VCaP (cell line): ENCODE measurements at regions not wholly inside any gene's neighbourhood (a gene's known extent, or its start where the extent isn't known, plus 50 kb on each side); places are given as distances from the start of the nearest gene placed in this dataset.

Experiments used
- H3K27ac ChIP-seq: fragments of 450-650 bp; 2 replicates; pipeline ENCODE4 v1.5.1; 2017
- TF ChIP-seq, protein P1 (sequence below): fragments of 450-650 bp; conservative IDR thresholded peaks from 2 replicates; pipeline ENCODE4 v1.5.1; 2017; ENCODE audit warnings: mild to moderate bottlenecking, moderate library complexity

GRCh38 chr4:127211650-127212560, 420.9 kb upstream of the INTU start:
- TF ChIP-seq, protein P1, sequence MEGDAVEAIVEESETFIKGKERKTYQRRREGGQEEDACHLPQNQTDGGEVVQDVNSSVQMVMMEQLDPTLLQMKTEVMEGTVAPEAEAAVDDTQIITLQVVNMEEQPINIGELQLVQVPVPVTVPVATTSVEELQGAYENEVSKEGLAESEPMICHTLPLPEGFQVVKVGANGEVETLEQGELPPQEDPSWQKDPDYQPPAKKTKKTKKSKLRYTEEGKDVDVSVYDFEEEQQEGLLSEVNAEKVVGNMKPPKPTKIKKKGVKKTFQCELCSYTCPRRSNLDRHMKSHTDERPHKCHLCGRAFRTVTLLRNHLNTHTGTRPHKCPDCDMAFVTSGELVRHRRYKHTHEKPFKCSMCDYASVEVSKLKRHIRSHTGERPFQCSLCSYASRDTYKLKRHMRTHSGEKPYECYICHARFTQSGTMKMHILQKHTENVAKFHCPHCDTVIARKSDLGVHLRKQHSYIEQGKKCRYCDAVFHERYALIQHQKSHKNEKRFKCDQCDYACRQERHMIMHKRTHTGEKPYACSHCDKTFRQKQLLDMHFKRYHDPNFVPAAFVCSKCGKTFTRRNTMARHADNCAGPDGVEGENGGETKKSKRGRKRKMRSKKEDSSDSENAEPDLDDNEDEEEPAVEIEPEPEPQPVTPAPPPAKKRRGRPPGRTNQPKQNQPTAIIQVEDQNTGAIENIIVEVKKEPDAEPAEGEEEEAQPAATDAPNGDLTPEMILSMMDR: no peak
- no peak overlapping the region for H3K27ac ChIP-seq

DNA sequence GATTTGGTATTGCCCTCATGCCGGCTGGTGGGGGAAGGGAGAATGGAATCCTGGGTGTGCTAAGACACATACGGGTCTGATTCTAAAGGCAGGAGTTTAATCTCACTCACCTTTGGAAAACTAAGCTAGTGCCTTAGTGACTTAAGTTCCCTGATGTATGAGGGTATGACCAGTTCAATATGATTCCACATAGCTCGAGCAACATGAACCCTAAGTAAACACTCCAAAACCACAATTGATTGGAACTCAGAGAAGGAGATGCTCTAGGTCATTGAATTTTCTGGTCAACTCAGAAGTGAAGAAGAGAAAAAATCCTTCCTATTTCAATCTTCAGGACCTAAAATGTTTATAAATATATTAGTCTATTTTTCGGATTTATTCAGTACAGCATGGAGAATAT, 420.1 kb upstream of the INTU start:
- TF ChIP-seq, protein P1: no peak
- H3K27ac ChIP-seq: no peak overlapping the region

DNA sequence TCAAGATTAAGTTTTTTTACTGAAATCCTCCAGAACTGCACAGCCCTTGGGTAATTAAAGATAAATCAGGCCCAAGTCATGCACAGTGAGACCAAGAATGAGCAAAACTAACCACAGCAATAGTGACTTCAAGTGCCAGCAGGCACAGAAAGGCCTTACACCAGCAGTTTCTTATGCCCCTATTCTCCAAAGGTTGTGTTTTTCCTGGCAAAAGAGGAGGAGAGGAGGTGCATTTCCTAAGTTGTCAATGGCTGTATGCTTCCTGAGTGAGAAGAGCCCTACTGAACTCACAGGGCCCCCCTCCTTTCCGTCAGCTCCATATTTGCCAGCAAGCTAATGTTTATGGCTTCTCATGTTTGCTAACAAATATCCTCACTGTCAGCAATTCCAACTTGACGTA, 418.7 kb upstream of the INTU start:
- no peak overlapping the region for H3K27ac ChIP-seq
- TF ChIP-seq, protein P1: no peak

DNA sequence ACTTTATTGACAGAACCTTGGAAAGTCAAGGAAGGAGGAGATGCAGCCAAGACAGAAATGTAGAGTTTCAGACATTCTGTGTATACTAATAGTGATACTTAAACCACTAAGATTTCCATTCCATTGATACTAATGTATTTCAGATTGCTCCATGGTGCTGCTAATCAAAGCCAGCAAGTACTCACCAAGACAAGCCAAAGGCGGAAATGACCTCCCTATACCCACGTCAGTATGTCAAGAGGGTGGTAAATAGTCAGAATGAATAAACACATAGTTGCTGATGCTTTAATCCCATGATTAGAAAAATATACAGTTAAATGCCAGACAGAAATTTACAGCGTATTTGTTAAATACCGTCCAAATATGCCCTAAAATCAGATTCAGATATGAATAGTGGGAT, 417.8 kb upstream of the INTU start:
- TF ChIP-seq, protein P1: no peak
- no peak overlapping the region for H3K27ac ChIP-seq

DNA sequence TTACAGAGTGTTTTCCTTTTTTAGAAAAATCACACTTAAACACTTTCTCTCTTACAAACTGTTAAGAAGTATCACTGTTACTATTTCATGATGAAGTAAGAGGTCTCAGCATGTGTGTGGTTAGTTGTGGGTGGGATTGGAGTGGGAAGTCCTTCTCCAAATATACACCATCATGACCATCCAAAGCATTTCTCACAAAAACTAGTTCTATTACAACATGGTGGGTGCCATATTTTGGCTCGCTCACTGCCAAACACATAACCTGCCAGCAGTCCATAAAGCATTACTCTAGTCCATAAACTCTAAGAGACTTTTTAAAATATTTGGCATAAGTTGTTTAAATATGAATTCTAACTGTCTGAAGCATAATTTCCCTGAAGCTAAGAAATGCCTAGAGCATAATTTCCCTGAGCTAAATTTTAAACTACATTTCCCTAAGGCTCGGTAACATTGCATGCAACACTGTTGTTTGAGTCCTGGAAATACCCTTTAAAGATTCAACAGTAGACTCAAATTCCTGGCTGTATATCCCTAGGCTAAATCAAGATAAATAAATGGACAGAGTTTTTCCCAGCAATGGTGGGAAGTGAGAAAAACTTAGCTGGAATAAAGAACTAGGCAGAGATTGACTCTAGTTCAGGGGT, 415.0 kb upstream of the INTU start:
- TF ChIP-seq, protein P1: no peak
- H3K27ac ChIP-seq: no peak overlapping the region

DNA sequence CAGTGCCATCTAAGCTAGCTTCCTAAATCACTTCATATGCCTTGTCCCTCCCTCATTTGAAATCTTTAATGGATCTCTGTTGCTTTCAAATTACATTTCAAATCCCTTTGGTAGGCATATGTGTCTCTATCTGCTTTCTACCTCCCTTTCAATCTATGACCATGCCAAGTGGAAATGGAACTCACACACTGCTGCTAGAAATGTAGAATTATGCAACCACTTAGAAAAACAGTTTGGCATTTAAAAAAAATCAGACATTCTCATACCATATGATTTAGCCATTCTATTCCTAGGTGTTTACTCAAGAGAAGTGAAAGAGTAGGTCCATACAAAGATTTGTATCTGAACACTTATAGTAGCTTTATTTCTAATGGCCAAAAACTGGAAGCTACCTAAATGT, 413.5 kb upstream of the INTU start:
- TF ChIP-seq, protein P1: no peak
- no peak overlapping the region for H3K27ac ChIP-seq

- no peak overlapping the region for H3K27ac ChIP-seq
- TF ChIP-seq, protein P1: no peak
Observed at GRCh38 chr4:127224556-127224955, 408.2 kb upstream of the INTU start.
